MM.1S (cell line): ENCODE measurements at regions not wholly inside any gene's neighbourhood (a gene's known extent, or its start where the extent isn't known, plus 50 kb on each side); places are given as distances from the start of the nearest gene placed in this dataset.

Experiments
- EZH2phosphoT487 ChIP-seq: fragments of 300-600 bp; sonication (generic); IDR thresholded peaks from 2 replicates; pipeline ENCODE4 v1.6.1; 2018; ENCODE audit warnings: antibody characterized with exemption, low read length
- TF ChIP-seq, protein P1 (sequence below): fragments of 300-600 bp; sonication (generic); IDR thresholded peaks from 2 replicates; pipeline ENCODE4 v1.5.1; 2016; ENCODE audit warnings: antibody characterized with exemption, low read length, mixed read lengths

DNA sequence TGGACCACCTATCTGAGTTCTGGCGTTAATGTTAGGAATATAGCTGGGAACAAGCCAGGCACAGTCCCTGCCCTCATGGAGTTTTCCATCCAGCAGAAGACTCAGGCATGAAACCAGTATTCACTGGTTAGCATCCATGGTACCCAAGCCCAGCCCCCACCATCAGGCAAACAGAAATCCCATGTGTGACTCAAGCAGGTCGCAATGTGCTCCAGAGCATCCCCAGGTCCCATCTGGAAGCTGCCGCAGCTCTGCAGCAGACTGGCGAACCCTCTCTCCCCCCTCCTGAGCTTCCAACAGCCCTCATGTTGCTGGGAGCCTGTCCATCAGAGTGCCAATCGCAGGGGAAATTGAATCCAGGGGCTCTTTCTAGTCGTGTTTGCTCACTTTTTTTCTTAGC lies 174.2 kb downstream of the RRAGC start:
- TF ChIP-seq, protein P1, sequence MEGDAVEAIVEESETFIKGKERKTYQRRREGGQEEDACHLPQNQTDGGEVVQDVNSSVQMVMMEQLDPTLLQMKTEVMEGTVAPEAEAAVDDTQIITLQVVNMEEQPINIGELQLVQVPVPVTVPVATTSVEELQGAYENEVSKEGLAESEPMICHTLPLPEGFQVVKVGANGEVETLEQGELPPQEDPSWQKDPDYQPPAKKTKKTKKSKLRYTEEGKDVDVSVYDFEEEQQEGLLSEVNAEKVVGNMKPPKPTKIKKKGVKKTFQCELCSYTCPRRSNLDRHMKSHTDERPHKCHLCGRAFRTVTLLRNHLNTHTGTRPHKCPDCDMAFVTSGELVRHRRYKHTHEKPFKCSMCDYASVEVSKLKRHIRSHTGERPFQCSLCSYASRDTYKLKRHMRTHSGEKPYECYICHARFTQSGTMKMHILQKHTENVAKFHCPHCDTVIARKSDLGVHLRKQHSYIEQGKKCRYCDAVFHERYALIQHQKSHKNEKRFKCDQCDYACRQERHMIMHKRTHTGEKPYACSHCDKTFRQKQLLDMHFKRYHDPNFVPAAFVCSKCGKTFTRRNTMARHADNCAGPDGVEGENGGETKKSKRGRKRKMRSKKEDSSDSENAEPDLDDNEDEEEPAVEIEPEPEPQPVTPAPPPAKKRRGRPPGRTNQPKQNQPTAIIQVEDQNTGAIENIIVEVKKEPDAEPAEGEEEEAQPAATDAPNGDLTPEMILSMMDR: no peak
- TF ChIP-seq EZH2phosphoT487: no peak
